H9 (cell line): ENCODE measurements at regions not wholly inside any gene's neighbourhood (a gene's known extent, or its start where the extent isn't known, plus 50 kb on each side); places are given as distances from the start of the nearest gene placed in this dataset.

Experiments used
- DNase-seq: peaks from one replicate; pipeline ENCODE4 v3.0.0-alpha.2; 2017
- H2AFZ ChIP-seq: one replicate; pipeline ENCODE4 v1.6.1; 2013; ENCODE audit warnings: mild to moderate bottlenecking, low read length, control low read depth, moderate library complexity
- H2AK5ac ChIP-seq: 2 replicates; pipeline ENCODE4 v1.6.1; 2013; ENCODE audit warnings: low read length, control low read depth, mixed read lengths; ENCODE audit not compliant: insufficient read length
- H2BK120ac ChIP-seq: one replicate; pipeline ENCODE4 v1.6.1; 2013; ENCODE audit warnings: low read depth, mild to moderate bottlenecking, low read length, control low read depth, inconsistent platforms; ENCODE audit not compliant: poor library complexity, severe bottlenecking
- H2BK12ac ChIP-seq: 2 replicates; pipeline ENCODE4 v1.6.1; 2013; ENCODE audit warnings: low read length, control low read depth, mixed read lengths, low read depth; ENCODE audit not compliant: insufficient read length
- H2BK15ac ChIP-seq: 2 replicates; pipeline ENCODE4 v1.6.1; 2013; ENCODE audit warnings: low read depth, low read length, control low read depth
- H2BK20ac ChIP-seq: one replicate; pipeline ENCODE4 v1.6.1; 2013; ENCODE audit warnings: low read depth, mild to moderate bottlenecking, low read length, control low read depth, inconsistent platforms; ENCODE audit not compliant: poor library complexity, severe bottlenecking
- H2BK5ac ChIP-seq: 2 replicates; pipeline ENCODE4 v1.6.1; 2013; ENCODE audit warnings: low read length, control low read depth, mixed read lengths; ENCODE audit not compliant: insufficient read length
- H3K14ac ChIP-seq: 2 replicates; pipeline ENCODE4 v1.6.1; 2013; ENCODE audit warnings: low read length, control low read depth; ENCODE audit not compliant: insufficient read depth
- H3K18ac ChIP-seq: 2 replicates; pipeline ENCODE4 v1.6.1; 2013; ENCODE audit warnings: low read depth, mild to moderate bottlenecking, mixed read lengths, low read length, control low read depth; ENCODE audit not compliant: insufficient read length
- H3K23ac ChIP-seq: 2 replicates; pipeline ENCODE4 v1.6.1; 2013; ENCODE audit warnings: low read length, control low read depth, mixed read lengths, low read depth; ENCODE audit not compliant: insufficient read length
- H3K23me2 ChIP-seq: 2 replicates; pipeline ENCODE4 v1.6.1; 2013; ENCODE audit warnings: low read depth, mild to moderate bottlenecking, mixed read lengths, low read length, control low read depth; ENCODE audit not compliant: insufficient read length, poor library complexity, severe bottlenecking
- H3K27ac ChIP-seq: 2 replicates; pipeline ENCODE4 v1.5.1; 2013; ENCODE audit warnings: low read length, control low read depth, mixed read lengths, low read depth; ENCODE audit not compliant: insufficient read length
- H3K27me3 ChIP-seq: 2 replicates; pipeline ENCODE4 v1.6.1; 2013; ENCODE audit warnings: low read length, control low read depth, inconsistent platforms; ENCODE audit not compliant: insufficient read depth
- H3K4ac ChIP-seq: 2 replicates; pipeline ENCODE4 v1.6.1; 2013; ENCODE audit warnings: low read depth, mild to moderate bottlenecking, control low read depth, inconsistent platforms, low read length, moderate library complexity
- H3K4me1 ChIP-seq: 2 replicates; pipeline ENCODE4 v1.6.1; 2013; ENCODE audit warnings: low read length, control low read depth, inconsistent platforms; ENCODE audit not compliant: insufficient read depth
- H3K4me2 ChIP-seq: 2 replicates; pipeline ENCODE4 v1.6.1; 2013; ENCODE audit warnings: low read length, control low read depth, mixed read lengths; ENCODE audit not compliant: insufficient read length, insufficient read depth
- H3K56ac ChIP-seq: 2 replicates; pipeline ENCODE4 v1.6.1; 2013; ENCODE audit warnings: low read depth, mild to moderate bottlenecking, mixed read lengths, low read length, control low read depth; ENCODE audit not compliant: insufficient read length
- H3K79me1 ChIP-seq: 2 replicates; pipeline ENCODE4 v1.6.1; 2013; ENCODE audit warnings: low read depth, mild to moderate bottlenecking, moderate library complexity, low read length, control low read depth, inconsistent platforms; ENCODE audit not compliant: insufficient read depth, poor library complexity, severe bottlenecking
- H3K79me2 ChIP-seq: 2 replicates; pipeline ENCODE4 v1.6.1; 2013; ENCODE audit warnings: low read length, control low read depth, inconsistent platforms; ENCODE audit not compliant: insufficient read depth
- H3K9ac ChIP-seq: 2 replicates; pipeline ENCODE4 v1.6.1; 2013; ENCODE audit warnings: low read length, control low read depth, mixed read lengths; ENCODE audit not compliant: insufficient read length; ENCODE audit errors: extremely low read depth
- H3K9me3 ChIP-seq: one replicate; pipeline ENCODE4 v1.6.1; 2013; ENCODE audit warnings: low read depth, low read length, inconsistent platforms; ENCODE audit not compliant: control insufficient read depth
- H3T11ph ChIP-seq: one replicate; pipeline ENCODE4 v1.6.1; 2013; ENCODE audit warnings: mild to moderate bottlenecking, low read length, control low read depth, inconsistent platforms
- H4K20me1 ChIP-seq: one replicate; pipeline ENCODE4 v1.6.1; 2013; ENCODE audit not compliant: control insufficient read depth, insufficient read length, insufficient read depth
- H4K5ac ChIP-seq: 2 replicates; pipeline ENCODE4 v1.6.1; 2013; ENCODE audit warnings: low read depth, mild to moderate bottlenecking, mixed read lengths, low read length, control low read depth; ENCODE audit not compliant: insufficient read length
- H4K8ac ChIP-seq: replicated peaks from 2 replicates; pipeline ENCODE4 v1.6.1; 2013; ENCODE audit warnings: low read length, control low read depth, mixed read lengths, low read depth; ENCODE audit not compliant: insufficient read length
- H4K91ac ChIP-seq: 2 replicates; pipeline ENCODE4 v1.6.1; 2013; ENCODE audit warnings: low read depth, mild to moderate bottlenecking, moderate library complexity, mixed read lengths, low read length, control low read depth; ENCODE audit not compliant: insufficient read length
- H3K27ac Mint-ChIP-seq, 3 experiments: 2 replicates in 2 of 3; 3 replicates in 1 of 3; pipeline ENCODE4 v1.8.0; 2020 to 2021; ENCODE audit warnings: mixed read lengths in 3 of 3, mild to moderate bottlenecking in 1 of 3, moderate library complexity in 1 of 3
- H3K27me3 Mint-ChIP-seq: 2 replicates; pipeline ENCODE4 v1.8.0; 2021; ENCODE audit warnings: low read depth, mild to moderate bottlenecking, moderate library complexity, mixed read lengths
- H3K36me3 Mint-ChIP-seq, 3 experiments: 2 replicates in 2 of 3; 3 replicates in 1 of 3; pipeline ENCODE4 v1.8.0; 2020 to 2021; ENCODE audit warnings: low read depth in 3 of 3, mixed read lengths in 3 of 3; ENCODE audit not compliant: insufficient read depth in 1 of 3
- H3K4me1 Mint-ChIP-seq, 2 experiments: 2 replicates each; pipeline ENCODE4 v1.8.0; 2020; ENCODE audit warnings: mixed read lengths in 2 of 2
- H3K4me3 Mint-ChIP-seq, 2 experiments: 2 replicates in 1 of 2; 3 replicates in 1 of 2; pipeline ENCODE4 v1.8.0; 2020 to 2021; ENCODE audit warnings: mild to moderate bottlenecking in 2 of 2, mixed read lengths in 2 of 2, moderate library complexity in 1 of 2
- H3K9me3 Mint-ChIP-seq, 2 experiments: 2 replicates in 1 of 2; 3 replicates in 1 of 2; pipeline ENCODE4 v1.8.0; 2020; ENCODE audit warnings: mild to moderate bottlenecking in 2 of 2, mixed read lengths in 2 of 2, moderate library complexity in 1 of 2
- WGBS: extraction: QIAGEN DNeasy Blood & Tissue Kit; methylation state at CpG from one replicate; pipeline ENCODE4 v1.1.7; 2013; ENCODE audit warnings: missing lambda C conversion rate, low lambda C conversion rate, mixed read lengths; ENCODE audit not compliant: insufficient read length; ENCODE audit errors: extremely low coverage; 5-methylcytosine and 5-hydroxymethylcytosine counted together
- TF ChIP-seq, protein P1 (sequence below): fragments of 200-600 bp; sonication (generic); conservative IDR thresholded peaks from 3 replicates; pipeline ENCODE4 v1.8.0; 2021; ENCODE audit warnings: antibody characterized with exemption, mild to moderate bottlenecking

DNA sequence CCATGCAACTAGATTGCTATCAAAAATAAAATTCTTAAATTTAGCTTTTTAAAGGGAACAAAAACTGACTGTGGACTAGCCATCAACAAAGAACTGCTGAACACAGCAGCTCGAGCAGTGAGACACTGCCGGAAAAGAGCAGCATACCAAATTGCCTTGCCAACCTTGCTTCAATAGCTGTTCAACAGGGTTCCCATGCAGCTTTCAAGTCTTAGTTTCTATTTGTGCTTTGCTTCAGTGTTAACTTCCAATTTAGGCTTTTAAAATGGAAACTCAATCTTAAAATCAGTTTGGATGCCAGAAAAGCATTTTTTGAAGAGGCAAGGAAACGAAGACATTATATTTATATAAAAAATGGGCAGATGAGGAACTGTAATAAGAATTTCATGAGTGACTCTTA lies 463.4 kb upstream of the MAGEB18 start:
- H3K18ac ChIP-seq = no peak overlapping the region
- no peaks in the 10 kb centered on the region for H3K23me2 ChIP-seq
- no peak overlapping the region for H3K23ac ChIP-seq
- no peaks in the 10 kb centered on the region for H3K79me1 ChIP-seq
- peaks cover 28% of the 10 kb centered on the region for H3K9me3 ChIP-seq
- H2AFZ ChIP-seq = no peak overlapping the region
- H3K14ac ChIP-seq = no peak overlapping the region
- H3K27me3 ChIP-seq = no peaks in the 10 kb centered on the region
- no peak overlapping the region for H2BK20ac ChIP-seq
- no peak overlapping the region for H2BK120ac ChIP-seq
- no peak overlapping the region for H3K4ac ChIP-seq
- H4K20me1 ChIP-seq = no peaks in the 10 kb centered on the region
- H3K27ac ChIP-seq = no peak overlapping the region
- Mint-ChIP-seq H3K4me3 (no peak overlapping the region), H3K9me3 (peaks cover 35 to 42% of the 10 kb centered on the region in 2 experiments), H3K36me3 (no peaks in the 10 kb centered on the region), H3K27ac (no peak overlapping the region), H3K27me3 (no peaks in the 10 kb centered on the region), H3K4me1 (no peaks in the 10 kb centered on the region)
- no peak overlapping the region for H2AK5ac ChIP-seq
- WGBS = no CpG with 5 or more reads among the region's 3 CpGs
- H4K91ac ChIP-seq = no peak overlapping the region
- TF ChIP-seq, protein P1, sequence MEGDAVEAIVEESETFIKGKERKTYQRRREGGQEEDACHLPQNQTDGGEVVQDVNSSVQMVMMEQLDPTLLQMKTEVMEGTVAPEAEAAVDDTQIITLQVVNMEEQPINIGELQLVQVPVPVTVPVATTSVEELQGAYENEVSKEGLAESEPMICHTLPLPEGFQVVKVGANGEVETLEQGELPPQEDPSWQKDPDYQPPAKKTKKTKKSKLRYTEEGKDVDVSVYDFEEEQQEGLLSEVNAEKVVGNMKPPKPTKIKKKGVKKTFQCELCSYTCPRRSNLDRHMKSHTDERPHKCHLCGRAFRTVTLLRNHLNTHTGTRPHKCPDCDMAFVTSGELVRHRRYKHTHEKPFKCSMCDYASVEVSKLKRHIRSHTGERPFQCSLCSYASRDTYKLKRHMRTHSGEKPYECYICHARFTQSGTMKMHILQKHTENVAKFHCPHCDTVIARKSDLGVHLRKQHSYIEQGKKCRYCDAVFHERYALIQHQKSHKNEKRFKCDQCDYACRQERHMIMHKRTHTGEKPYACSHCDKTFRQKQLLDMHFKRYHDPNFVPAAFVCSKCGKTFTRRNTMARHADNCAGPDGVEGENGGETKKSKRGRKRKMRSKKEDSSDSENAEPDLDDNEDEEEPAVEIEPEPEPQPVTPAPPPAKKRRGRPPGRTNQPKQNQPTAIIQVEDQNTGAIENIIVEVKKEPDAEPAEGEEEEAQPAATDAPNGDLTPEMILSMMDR = no peak
- no peak overlapping the region for H2BK15ac ChIP-seq
- no peak for DNase-seq
- H3K79me2 ChIP-seq = no peaks in the 10 kb centered on the region
- H3K4me2 ChIP-seq = no peak overlapping the region
- no peak overlapping the region for H4K5ac ChIP-seq
- no peak overlapping the region for H3K9ac ChIP-seq
- H3K4me1 ChIP-seq = no peaks in the 10 kb centered on the region
- no peak overlapping the region for H4K8ac ChIP-seq
- no peak overlapping the region for H2BK12ac ChIP-seq
- no peak overlapping the region for H2BK5ac ChIP-seq
- H3T11ph ChIP-seq = no peak overlapping the region
- no peak overlapping the region for H3K56ac ChIP-seq
